Loucy (cell line): ENCODE measurements at regions not wholly inside any gene's neighbourhood (a gene's known extent, or its start where the extent isn't known, plus 50 kb on each side); places are given as distances from the start of the nearest gene placed in this dataset.

Experiments used
- CTCF ChIP-seq: fragments of 200-600 bp; sonication (generic); conservative IDR thresholded peaks from 2 replicates; pipeline ENCODE4 v1.5.1; 2014; ENCODE audit warnings: mild to moderate bottlenecking, antibody characterized with exemption, low read length
- EZH2phosphoT487 ChIP-seq: fragments of 200-600 bp; IDR thresholded peaks from 2 replicates; pipeline ENCODE4 v1.6.1; 2018; ENCODE audit warnings: antibody characterized with exemption, mild to moderate bottlenecking, moderate library complexity, borderline replicate concordance

DNA sequence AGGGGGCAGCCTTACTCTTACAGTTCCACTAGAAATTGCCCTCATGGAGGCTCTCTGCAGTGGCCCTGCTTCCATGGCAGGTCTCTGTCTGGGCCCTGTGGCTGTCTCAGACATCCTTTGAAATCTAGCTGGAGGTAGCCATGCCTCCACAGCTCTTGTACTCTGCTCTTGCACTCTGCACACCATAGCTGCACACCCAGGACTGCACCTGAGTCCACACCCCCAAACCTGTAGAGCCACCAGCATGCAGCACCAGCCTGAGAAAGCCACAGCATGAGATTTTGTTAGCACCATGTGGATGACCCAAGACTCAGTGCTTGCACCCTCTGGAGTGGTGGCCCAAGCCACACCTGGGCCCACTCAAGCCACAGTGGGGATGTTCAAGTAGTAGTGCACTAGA lies 376.2 kb upstream of the RND3 start:
- no peak for TF ChIP-seq CTCF
- TF ChIP-seq EZH2phosphoT487: no peak
